SK-N-MC (cell line): ENCODE measurements at regions not wholly inside any gene's neighbourhood (a gene's known extent, or its start where the extent isn't known, plus 50 kb on each side); places are given as distances from the start of the nearest gene placed in this dataset.

Source experiments
- DNase-seq: peaks from one replicate; pipeline ENCODE4 v3.0.0-alpha.2; 2011; ENCODE audit warnings: low read depth, low spot score
- H3K27ac ChIP-seq: fragments of 200-600 bp; sonication (generic); 2 replicates; pipeline ENCODE4 v1.5.1; 2016; ENCODE audit warnings: mixed run types
- H3K36me3 ChIP-seq: fragments of 200-600 bp; sonication (generic); 2 replicates; pipeline ENCODE4 v1.6.1; 2017; ENCODE audit warnings: antibody characterized with exemption, low read length, mixed read lengths; ENCODE audit not compliant: insufficient read depth
- H3K4me3 ChIP-seq: fragments of 200-600 bp; sonication (generic); 2 replicates; pipeline ENCODE4 v1.5.1; 2016
- H3K9ac ChIP-seq: fragments of 200-600 bp; sonication (generic); 2 replicates; pipeline ENCODE4 v1.8.0; 2017; ENCODE audit warnings: mixed run types, mixed read lengths; ENCODE audit not compliant: insufficient read length
- H3K9me3 ChIP-seq: fragments of 200-600 bp; sonication (generic); 2 replicates; pipeline ENCODE4 v1.6.1; 2017; ENCODE audit warnings: low read depth, mild to moderate bottlenecking, antibody characterized with exemption, low read length, moderate library complexity, mixed read lengths
- EZH2 ChIP-seq: fragments of 200-600 bp; sonication (generic); IDR thresholded peaks from one replicate; pipeline ENCODE4 v1.6.1; 2017; ENCODE audit warnings: antibody characterized with exemption
- FOXP2 ChIP-seq: optimal IDR thresholded peaks from 2 replicates; pipeline ENCODE3; 2011; ENCODE audit warnings: mild to moderate bottlenecking, moderate library complexity; ENCODE audit not compliant: insufficient read depth; ENCODE audit errors: extremely low read length, control extremely low read depth
- POLR2AphosphoS5 ChIP-seq: IDR thresholded peaks from 2 replicates; pipeline ENCODE4 v1.6.1; 2012; ENCODE audit warnings: mild to moderate bottlenecking, low read depth, low read length, borderline replicate concordance

DNA sequence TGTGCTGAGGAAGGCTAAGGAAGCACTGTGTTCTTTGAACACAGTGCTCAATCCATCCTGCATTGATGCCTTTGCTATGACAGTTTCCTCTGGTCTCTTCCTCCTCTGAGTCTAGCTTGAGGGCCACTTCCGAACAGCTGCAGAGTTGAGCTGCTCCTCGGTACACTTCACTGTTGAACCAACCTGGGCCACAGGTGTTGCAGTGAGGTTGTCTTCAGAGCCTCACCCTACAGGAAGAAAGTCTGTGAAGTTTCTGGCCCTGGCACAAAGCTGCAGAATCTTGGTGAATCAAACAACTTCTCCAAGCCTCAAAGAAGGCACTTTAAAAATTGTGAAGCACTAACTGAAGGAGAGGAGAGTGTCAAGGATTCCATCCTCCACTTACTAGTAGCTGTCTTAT is 394.0 kb downstream of the KCNRG start:
- Histone ChIP-seq H3K4me3 (no peak overlapping the region), H3K9me3 (no peaks in the 10 kb centered on the region), H3K9ac (no peak overlapping the region), H3K36me3 (no peaks in the 10 kb centered on the region), H3K27ac (no peak overlapping the region)
- TF ChIP-seq FOXP2 (no peak), EZH2 (no peak), POLR2AphosphoS5 (no peak)
- no peak for DNase-seq

DNA sequence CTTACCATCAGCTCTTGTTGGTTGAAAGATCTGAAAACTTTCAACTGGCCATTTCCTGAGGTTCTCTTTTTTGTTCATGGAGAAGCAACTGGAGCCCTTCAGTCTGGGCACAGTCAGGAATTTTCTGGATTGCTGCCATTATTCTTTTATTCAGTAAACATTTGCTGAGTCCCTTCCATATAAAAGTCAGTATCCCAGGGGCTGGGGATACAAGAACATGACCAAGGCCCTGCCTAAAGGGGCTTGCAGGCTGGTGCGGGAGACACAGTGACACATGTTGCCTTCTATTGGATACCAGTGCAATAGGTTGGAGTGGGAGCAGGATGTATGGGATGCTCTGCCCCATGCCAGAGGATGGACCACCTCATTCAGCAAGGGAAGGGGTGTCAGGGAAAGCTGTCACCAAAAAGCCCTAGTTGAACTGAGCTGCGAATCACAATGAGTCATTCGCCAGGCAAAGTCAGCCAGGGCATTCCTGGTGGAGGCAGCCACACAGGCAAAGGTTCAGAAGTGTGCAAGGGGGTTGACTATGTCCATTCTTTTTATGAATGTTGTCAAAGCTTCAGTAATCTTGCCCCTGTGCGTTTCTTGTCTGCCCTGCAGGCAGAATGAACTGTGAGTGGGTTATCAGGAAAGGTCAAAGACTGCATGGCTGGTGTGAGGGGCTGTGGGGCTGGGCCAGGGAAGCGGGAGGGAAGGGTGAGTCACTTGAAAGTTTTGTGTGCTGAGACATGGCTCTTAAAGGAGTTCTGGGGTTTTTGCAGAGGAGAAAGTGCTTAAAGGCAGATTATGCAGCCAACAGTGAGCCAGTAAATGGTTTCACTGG is 395.9 kb downstream of the KCNRG start:
- no peak for DNase-seq
- no peak overlapping the region for H3K4me3 ChIP-seq
- H3K36me3 ChIP-seq = no peaks in the 10 kb centered on the region
- TF ChIP-seq FOXP2 (no peak), EZH2 (no peak), POLR2AphosphoS5 (no peak)
- H3K9ac ChIP-seq = no peak overlapping the region
- no peak overlapping the region for H3K27ac ChIP-seq
- no peaks in the 10 kb centered on the region for H3K9me3 ChIP-seq

DNA sequence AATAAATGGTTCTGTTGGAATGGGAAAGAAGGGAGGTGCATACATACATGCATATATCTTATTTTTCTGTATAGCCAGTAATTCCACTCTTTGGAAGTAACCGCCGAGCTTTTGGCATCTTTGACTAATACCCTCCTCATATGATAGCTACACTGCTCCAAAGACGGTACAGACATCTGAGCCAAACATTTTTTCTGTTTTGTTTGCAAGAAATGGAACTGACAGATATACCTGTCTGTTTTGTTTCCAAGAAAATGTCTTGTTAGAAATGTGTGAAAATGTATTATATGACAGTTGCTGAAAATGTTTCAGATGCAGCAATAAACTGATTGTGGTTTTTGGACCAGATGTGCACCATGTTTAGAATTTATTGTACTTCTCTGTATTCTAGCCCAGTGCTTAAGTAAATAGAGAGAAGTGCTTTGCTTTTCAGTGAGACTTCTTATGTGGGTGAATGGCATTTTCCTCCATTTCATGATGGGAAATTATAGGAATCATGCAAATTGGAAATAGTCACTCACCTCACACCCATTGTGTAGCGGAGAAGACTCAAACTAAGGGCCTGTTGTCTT is 396.9 kb downstream of the KCNRG start:
- no peaks in the 10 kb centered on the region for H3K36me3 ChIP-seq
- TF ChIP-seq FOXP2 (no peak), EZH2 (no peak), POLR2AphosphoS5 (no peak)
- no peak overlapping the region for H3K9ac ChIP-seq
- H3K27ac ChIP-seq = no peak overlapping the region
- no peak overlapping the region for H3K4me3 ChIP-seq
- no peaks in the 10 kb centered on the region for H3K9me3 ChIP-seq
- DNase-seq = no peak

DNA sequence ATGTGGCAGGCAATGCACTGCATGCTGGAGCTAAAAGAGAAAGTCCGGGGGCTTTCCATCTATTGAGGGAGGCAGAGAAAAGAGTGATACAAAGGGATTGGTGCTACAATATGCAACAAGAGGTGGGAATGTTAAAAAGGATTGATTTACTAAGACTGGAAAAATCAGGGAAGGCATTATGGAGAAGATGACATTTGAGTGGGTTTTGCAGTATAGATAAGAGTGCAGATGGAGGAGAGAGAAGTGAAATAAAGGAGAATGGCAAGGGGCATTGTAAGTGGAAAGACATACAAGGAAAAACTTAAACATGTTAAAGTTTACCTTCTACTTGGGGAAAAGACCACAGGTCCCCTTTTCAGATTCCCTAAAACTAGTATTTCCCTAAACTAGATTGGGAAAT is 399.4 kb downstream of the KCNRG start:
- no peak for DNase-seq
- no peak overlapping the region for H3K27ac ChIP-seq
- TF ChIP-seq FOXP2 = no peak
- TF ChIP-seq POLR2AphosphoS5 = no peak
- no peak for TF ChIP-seq EZH2
- no peaks in the 10 kb centered on the region for H3K9me3 ChIP-seq
- H3K36me3 ChIP-seq = no peaks in the 10 kb centered on the region
- H3K4me3 ChIP-seq = no peak overlapping the region
- no peak overlapping the region for H3K9ac ChIP-seq

DNA sequence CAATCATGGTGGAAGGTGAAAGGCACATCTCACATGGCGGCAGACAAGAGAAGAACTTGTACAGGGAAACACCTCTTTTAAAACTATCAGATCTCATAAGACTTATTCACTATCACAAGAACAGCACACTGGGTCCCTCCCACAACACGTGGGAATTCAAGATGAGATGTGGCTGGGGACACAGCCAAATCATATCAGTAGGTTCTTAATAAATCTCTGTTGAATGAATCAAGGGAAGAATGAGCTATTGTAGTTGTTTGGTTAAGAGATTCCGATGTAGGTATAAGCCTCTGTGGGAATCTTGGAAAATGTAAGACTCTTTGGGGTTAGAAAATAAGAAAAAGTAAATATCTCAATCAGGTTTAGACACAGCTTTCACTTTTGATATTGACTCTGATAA is 400.2 kb downstream of the KCNRG start:
- no peak for DNase-seq
- no peaks in the 10 kb centered on the region for H3K9me3 ChIP-seq
- H3K27ac ChIP-seq = no peak overlapping the region
- no peak overlapping the region for H3K9ac ChIP-seq
- no peaks in the 10 kb centered on the region for H3K36me3 ChIP-seq
- no peak for TF ChIP-seq POLR2AphosphoS5
- no peak for TF ChIP-seq EZH2
- H3K4me3 ChIP-seq = no peak overlapping the region

DNA sequence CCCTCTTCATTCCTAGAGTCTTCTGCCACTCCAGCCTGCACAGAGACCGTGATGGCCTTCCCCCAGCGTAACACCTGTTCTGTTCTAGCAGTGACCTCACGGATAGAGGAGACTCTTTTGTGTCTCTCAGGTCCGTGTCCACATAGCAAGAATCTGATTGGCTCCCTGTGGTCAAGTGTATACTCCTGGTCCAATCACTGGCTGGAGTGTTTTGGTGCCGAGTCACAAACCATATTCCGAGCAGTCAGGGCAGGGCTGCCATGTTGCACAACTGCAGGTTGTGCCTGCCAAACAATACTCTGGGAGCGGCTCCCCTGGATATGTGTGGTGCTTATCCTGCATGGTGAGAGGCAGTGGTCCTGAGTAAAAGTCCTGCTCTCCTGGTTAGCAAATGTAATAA is 402.4 kb downstream of the KCNRG start:
- H3K36me3 ChIP-seq = no peaks in the 10 kb centered on the region
- no peak for TF ChIP-seq POLR2AphosphoS5
- no peak for TF ChIP-seq FOXP2
- no peak for TF ChIP-seq EZH2
- no peak for DNase-seq
- H3K9me3 ChIP-seq = no peaks in the 10 kb centered on the region
- H3K27ac ChIP-seq = no peak overlapping the region
- no peak overlapping the region for H3K9ac ChIP-seq
- H3K4me3 ChIP-seq = no peak overlapping the region

DNA sequence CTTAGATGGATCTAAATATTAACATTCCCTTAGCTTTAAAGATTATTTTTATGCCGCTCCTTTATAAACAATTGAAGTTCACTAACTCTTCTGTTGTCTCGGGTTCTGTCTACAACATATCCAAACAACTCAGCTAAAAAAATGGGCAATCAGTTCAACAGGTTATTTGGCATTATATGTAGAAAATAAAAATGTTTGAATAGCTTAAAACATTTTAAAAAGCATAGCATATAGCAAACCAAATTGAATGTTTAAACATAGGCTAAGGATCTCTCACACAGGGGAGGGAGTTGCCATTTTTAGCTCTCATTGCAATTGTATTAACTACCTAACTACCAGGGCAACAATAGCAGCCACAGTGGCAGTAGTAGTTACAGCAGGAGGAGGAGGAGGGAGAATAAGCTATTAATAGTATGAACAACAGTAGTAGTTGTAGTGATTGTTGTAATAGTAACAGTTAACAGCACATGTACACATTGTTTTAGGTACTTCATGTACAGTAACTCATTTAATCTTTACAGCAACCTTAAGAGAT is 404.2 kb downstream of the KCNRG start:
- no peaks in the 10 kb centered on the region for H3K9me3 ChIP-seq
- H3K36me3 ChIP-seq = no peaks in the 10 kb centered on the region
- TF ChIP-seq FOXP2 = no peak
- no peak for TF ChIP-seq POLR2AphosphoS5
- TF ChIP-seq EZH2 = no peak
- no peak overlapping the region for H3K27ac ChIP-seq
- no peak overlapping the region for H3K9ac ChIP-seq
- H3K4me3 ChIP-seq = no peak overlapping the region
- no peak for DNase-seq

DNA sequence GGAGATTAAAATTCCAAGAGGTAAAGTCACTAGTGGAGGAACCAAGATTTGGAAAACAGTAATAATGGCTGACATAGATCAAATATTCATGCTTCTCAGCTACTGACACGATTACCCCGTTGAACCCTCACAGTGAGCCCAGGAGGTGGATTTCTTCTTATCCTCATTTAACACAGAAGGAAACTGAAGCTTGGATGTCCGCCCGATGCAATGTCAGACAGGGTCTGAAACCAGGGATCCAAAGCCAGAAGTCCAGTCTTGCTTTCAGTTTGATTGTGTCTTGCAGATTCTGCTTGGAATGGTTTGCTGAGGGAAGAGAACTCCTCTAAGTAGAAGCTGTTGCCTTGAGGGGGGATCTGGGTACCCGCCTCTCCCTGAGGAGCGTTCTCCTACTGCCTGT is 404.7 kb downstream of the KCNRG start:
- Histone ChIP-seq H3K27ac (no peak overlapping the region), H3K9me3 (no peaks in the 10 kb centered on the region), H3K9ac (no peak overlapping the region), H3K4me3 (no peak overlapping the region), H3K36me3 (no peaks in the 10 kb centered on the region)
- no peak for TF ChIP-seq FOXP2
- no peak for TF ChIP-seq POLR2AphosphoS5
- no peak for TF ChIP-seq EZH2
- DNase-seq = no peak
